Suprapubic skin (tissue), 4 donors: ENCODE measurements at regions not wholly inside any gene's neighbourhood (a gene's known extent, or its start where the extent isn't known, plus 50 kb on each side); places are given as distances from the start of the nearest gene placed in this dataset.

Source experiments
- DNase-seq, 2 donors: peaks; one replicate each; pipeline ENCODE4 v3.0.0-alpha.2; 2019; ENCODE audit warnings: low spot score in 2 of 2
- H3K27ac ChIP-seq: fragments of 200-600 bp; sonication (generic); one replicate; pipeline ENCODE4 v1.5.1; 2019
- H3K27me3 ChIP-seq: fragments of 200-600 bp; sonication (generic); one replicate; pipeline ENCODE4 v1.5.1; 2019
- H3K36me3 ChIP-seq: fragments of 200-600 bp; sonication (generic); one replicate; pipeline ENCODE4 v1.5.1; 2019
- H3K4me1 ChIP-seq: fragments of 200-600 bp; sonication (generic); one replicate; pipeline ENCODE4 v1.5.1; 2019
- H3K4me3 ChIP-seq: fragments of 200-600 bp; sonication (generic); one replicate; pipeline ENCODE4 v1.5.1; 2019; ENCODE audit warnings: mild to moderate bottlenecking
- H3K9me3 ChIP-seq: fragments of 200-600 bp; sonication (generic); one replicate; pipeline ENCODE4 v1.5.1; 2019
- EP300 ChIP-seq: sonication (generic); formaldehyde crosslinking; IDR thresholded peaks from one replicate; pipeline ENCODE4 v1.6.1; 2017; ENCODE audit warnings: antibody characterized with exemption
- POLR2A ChIP-seq, 2 donors: fragments of 450-650 bp; IDR thresholded peaks; one replicate each; pipeline ENCODE4 v1.6.1; 2017; ENCODE audit warnings: antibody characterized with exemption in 2 of 2, mild to moderate bottlenecking in 2 of 2, moderate library complexity in 2 of 2
- POLR2AphosphoS5 ChIP-seq, 3 donors: sonication (generic); formaldehyde crosslinking; IDR thresholded peaks; one replicate each; pipeline ENCODE4 v1.6.1; 2017; ENCODE audit warnings: antibody characterized with exemption in 3 of 3
- WGBS: methylation state at CpG from one replicate; pipeline ENCODE4 v1.1.5; 2018; 5-methylcytosine and 5-hydroxymethylcytosine counted together
- TF ChIP-seq, protein P1 (sequence below), 2 donors: fragments of 200-600 bp in 1 of 2; fragments of 450-650 bp in 1 of 2; sonication (generic) in 1 of 2; IDR thresholded peaks; one replicate each; pipeline ENCODE4 v1.5.1; 2016 to 2019; ENCODE audit warnings: antibody characterized with exemption in 2 of 2, mild to moderate bottlenecking in 1 of 2, moderate library complexity in 1 of 2

DNA sequence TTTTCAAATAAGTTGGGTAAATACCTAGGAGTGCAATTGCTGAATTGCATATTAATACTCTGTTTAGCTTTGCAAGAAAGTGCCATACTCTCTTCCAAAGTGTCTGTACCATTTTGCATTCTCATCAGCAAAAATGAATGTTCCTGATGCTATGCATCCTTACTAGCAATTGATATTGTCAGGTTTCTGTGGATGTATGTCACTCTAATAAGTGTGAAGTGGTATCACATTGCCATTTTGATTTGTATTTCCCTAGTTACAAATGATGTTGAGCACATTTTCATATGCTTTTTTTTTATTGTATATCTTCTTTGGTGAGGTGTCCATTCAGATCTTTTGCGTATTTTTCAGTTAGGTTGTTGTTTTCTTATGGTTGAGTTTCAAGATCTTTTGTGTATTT lies 230.4 kb upstream of the MAGI2 start:
- Histone ChIP-seq H3K27me3 (no peaks in the 10 kb centered on the region), H3K27ac (no peak overlapping the region), H3K4me1 (no peaks in the 10 kb centered on the region), H3K4me3 (no peak overlapping the region), H3K9me3 (no peaks in the 10 kb centered on the region), H3K36me3 (no peaks in the 10 kb centered on the region)
- no peak for DNase-seq
- WGBS: 85% methylated on average over 1 of the region's 1 CpG
- TF ChIP-seq, protein P1, sequence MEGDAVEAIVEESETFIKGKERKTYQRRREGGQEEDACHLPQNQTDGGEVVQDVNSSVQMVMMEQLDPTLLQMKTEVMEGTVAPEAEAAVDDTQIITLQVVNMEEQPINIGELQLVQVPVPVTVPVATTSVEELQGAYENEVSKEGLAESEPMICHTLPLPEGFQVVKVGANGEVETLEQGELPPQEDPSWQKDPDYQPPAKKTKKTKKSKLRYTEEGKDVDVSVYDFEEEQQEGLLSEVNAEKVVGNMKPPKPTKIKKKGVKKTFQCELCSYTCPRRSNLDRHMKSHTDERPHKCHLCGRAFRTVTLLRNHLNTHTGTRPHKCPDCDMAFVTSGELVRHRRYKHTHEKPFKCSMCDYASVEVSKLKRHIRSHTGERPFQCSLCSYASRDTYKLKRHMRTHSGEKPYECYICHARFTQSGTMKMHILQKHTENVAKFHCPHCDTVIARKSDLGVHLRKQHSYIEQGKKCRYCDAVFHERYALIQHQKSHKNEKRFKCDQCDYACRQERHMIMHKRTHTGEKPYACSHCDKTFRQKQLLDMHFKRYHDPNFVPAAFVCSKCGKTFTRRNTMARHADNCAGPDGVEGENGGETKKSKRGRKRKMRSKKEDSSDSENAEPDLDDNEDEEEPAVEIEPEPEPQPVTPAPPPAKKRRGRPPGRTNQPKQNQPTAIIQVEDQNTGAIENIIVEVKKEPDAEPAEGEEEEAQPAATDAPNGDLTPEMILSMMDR (IDR thresholded peaks at IDR 0.05): no peak
- TF ChIP-seq POLR2A (IDR thresholded peaks at IDR 0.05) (no peak), EP300 (no peak), POLR2AphosphoS5 (IDR thresholded peaks at IDR 0.05) (no peak)

DNA sequence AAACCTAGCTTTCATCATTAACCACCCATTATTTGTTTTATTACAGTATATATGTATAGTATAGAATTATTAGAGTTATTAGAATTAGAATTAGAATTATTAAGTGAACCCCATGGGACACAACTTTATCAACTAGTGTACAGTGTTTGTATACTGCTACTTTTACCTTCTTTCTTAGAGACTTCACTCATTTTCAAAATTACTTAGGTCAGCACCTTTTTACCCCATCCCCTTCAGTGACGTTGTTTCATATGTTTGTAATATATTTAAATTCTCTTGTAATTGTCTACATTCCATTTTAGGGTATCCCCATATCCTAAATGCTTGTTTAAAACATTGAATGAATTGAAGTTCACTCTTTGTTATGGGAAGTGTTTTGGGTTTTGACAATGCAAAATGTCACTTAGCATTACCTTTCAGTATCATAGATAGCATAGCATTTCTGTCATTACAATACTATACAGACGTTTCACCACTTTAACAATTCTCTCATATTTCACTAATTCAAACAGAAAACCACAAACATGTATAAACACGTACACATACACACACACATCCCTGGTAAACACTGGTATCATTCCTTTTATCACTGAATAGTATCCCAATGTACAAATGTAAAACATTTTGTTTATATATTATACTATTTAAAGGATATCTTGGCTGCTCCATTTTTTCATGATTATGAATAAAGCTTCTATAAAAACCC lies 229.9 kb upstream of the MAGI2 start:
- Histone ChIP-seq H3K27me3 (no peaks in the 10 kb centered on the region), H3K27ac (no peak overlapping the region), H3K4me1 (no peaks in the 10 kb centered on the region), H3K4me3 (no peak overlapping the region), H3K9me3 (no peaks in the 10 kb centered on the region), H3K36me3 (no peaks in the 10 kb centered on the region)
- no peak for DNase-seq
- WGBS: 76% methylated on average over 3 of the region's 3 CpGs
- no peak for TF ChIP-seq EP300
- TF ChIP-seq POLR2AphosphoS5 (IDR thresholded peaks at IDR 0.05): no peak
- TF ChIP-seq, protein P1 (IDR thresholded peaks at IDR 0.05): no peak
- TF ChIP-seq POLR2A (IDR thresholded peaks at IDR 0.05): no peak

GRCh38 chr7:79681454-79681853 lies 228.0 kb upstream of the MAGI2 start:
- no peaks in the 10 kb centered on the region for H3K27me3 ChIP-seq
- TF ChIP-seq POLR2AphosphoS5 (IDR thresholded peaks at IDR 0.05) (no peak), POLR2A (IDR thresholded peaks at IDR 0.05) (no peak), EP300 (no peak)
- TF ChIP-seq, protein P1 (IDR thresholded peaks at IDR 0.05): no peak

DNA sequence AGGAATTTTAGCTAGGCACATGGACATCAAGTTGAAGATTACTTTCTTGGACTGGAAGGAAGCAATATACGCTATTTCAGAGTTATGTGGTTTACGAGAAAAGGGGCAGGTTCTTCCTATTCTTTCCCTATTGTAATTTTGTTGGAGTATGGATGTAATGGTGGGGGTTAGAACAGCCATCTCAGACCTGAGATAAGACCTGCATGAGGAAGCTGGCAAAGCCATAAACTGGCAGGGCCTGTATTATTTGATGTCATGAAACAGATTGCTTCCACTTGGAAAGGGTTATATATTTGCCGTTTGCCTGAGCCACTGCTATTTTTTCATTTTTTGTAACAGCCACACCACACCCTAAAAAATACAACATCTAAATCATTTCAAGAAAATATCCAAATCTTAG lies 220.5 kb upstream of the MAGI2 start:
- H3K36me3 ChIP-seq: no peaks in the 10 kb centered on the region
- TF ChIP-seq EP300 (no peak), POLR2AphosphoS5 (IDR thresholded peaks at IDR 0.05) (no peak), POLR2A (IDR thresholded peaks at IDR 0.05) (no peak)
- TF ChIP-seq, protein P1 (IDR thresholded peaks at IDR 0.05): no peak
- no peaks in the 10 kb centered on the region for H3K4me1 ChIP-seq
- H3K9me3 ChIP-seq: no peaks in the 10 kb centered on the region
- 80% methylated on average over 3 of the region's 3 CpGs for WGBS
- H3K27me3 ChIP-seq: no peaks in the 10 kb centered on the region
- DNase-seq: no peak
- no peak overlapping the region for H3K27ac ChIP-seq
- no peak overlapping the region for H3K4me3 ChIP-seq

More at GRCh38 chr7:79681454-79681853, 228.0 kb upstream of the MAGI2 start:
- 80% methylated on average over 8 of the region's 8 CpGs for WGBS
- H3K4me3 ChIP-seq: no peak overlapping the region
- H3K36me3 ChIP-seq: no peaks in the 10 kb centered on the region
- no peaks in the 10 kb centered on the region for H3K4me1 ChIP-seq
- no peak for DNase-seq
- no peaks in the 10 kb centered on the region for H3K9me3 ChIP-seq
- H3K27ac ChIP-seq: no peak overlapping the region

GRCh38 chr7:79673421-79673820 lies 220.0 kb upstream of the MAGI2 start:
- Histone ChIP-seq H3K36me3 (no peaks in the 10 kb centered on the region), H3K27ac (no peak overlapping the region), H3K27me3 (no peaks in the 10 kb centered on the region), H3K9me3 (no peaks in the 10 kb centered on the region), H3K4me3 (no peak overlapping the region), H3K4me1 (no peaks in the 10 kb centered on the region)
- DNase-seq: no peak
- TF ChIP-seq, protein P1 (IDR thresholded peaks at IDR 0.05): no peak
- no peak for TF ChIP-seq POLR2AphosphoS5 (IDR thresholded peaks at IDR 0.05)
- no peak for TF ChIP-seq POLR2A (IDR thresholded peaks at IDR 0.05)
- TF ChIP-seq EP300: no peak
- 11% methylated on average over 1 of the region's 1 CpG for WGBS
